Parathyroid adenoma (tissue), 2 donors: ENCODE measurements at regions not wholly inside any gene's neighbourhood (a gene's known extent, or its start where the extent isn't known, plus 50 kb on each side); places are given as distances from the start of the nearest gene placed in this dataset.

Experiments
- H2AFZ ChIP-seq: fragments of 300-600 bp; sonication (generic); one replicate; pipeline ENCODE4 v1.7.0; 2017; ENCODE audit warnings: antibody characterized with exemption, mild to moderate bottlenecking
- H3K27ac ChIP-seq: fragments of 300-600 bp; sonication (generic); one replicate; pipeline ENCODE4 v1.7.0; 2017
- H3K27me3 ChIP-seq: fragments of 300-600 bp; sonication (generic); one replicate; pipeline ENCODE4 v1.7.0; 2017; ENCODE audit warnings: low read length; ENCODE audit not compliant: control insufficient read depth, insufficient read depth
- H3K36me3 ChIP-seq: fragments of 300-600 bp; sonication (generic); one replicate; pipeline ENCODE4 v1.7.0; 2017; ENCODE audit warnings: low read length; ENCODE audit not compliant: control insufficient read depth, insufficient read depth
- H3K4me1 ChIP-seq: fragments of 300-600 bp; sonication (generic); one replicate; pipeline ENCODE4 v1.7.0; 2017; ENCODE audit warnings: control low read depth
- H3K4me2 ChIP-seq: fragments of 300-600 bp; sonication (generic); one replicate; pipeline ENCODE4 v1.7.0; 2017; ENCODE audit warnings: low read length
- H3K4me3 ChIP-seq: fragments of 300-600 bp; sonication (generic); one replicate; pipeline ENCODE4 v1.7.0; 2017; ENCODE audit warnings: low read depth, low read length
- H3K79me2 ChIP-seq: fragments of 300-600 bp; sonication (generic); one replicate; pipeline ENCODE4 v1.7.0; 2017; ENCODE audit warnings: control low read depth
- H3K9ac ChIP-seq: fragments of 300-600 bp; sonication (generic); one replicate; pipeline ENCODE4 v1.7.0; 2017; ENCODE audit warnings: mild to moderate bottlenecking
- H3K9me3 ChIP-seq: fragments of 300-600 bp; sonication (generic); one replicate; pipeline ENCODE4 v1.7.0; 2017; ENCODE audit warnings: low read length; ENCODE audit not compliant: control insufficient read depth
- TF ChIP-seq, protein P1 (sequence below): fragments of 300-600 bp; sonication (generic); IDR thresholded peaks from one replicate; pipeline ENCODE4 v1.7.0; 2017; ENCODE audit warnings: antibody characterized with exemption, mild to moderate bottlenecking
- donor health status: primary hyperparathyroidism.

GRCh38 chr11:103682318-103683184 is 353.9 kb upstream of the DDI1 start:
- Histone ChIP-seq H2AFZ (no peak overlapping the region), H3K9me3 (no peaks in the 10 kb centered on the region), H3K36me3 (no peaks in the 10 kb centered on the region), H3K4me3 (no peak overlapping the region), H3K79me2 (no peaks in the 10 kb centered on the region), H3K4me2 (no peak overlapping the region), H3K27ac (no peak overlapping the region), H3K9ac (no peak overlapping the region), H3K27me3 (no peaks in the 10 kb centered on the region), H3K4me1 (no peaks in the 10 kb centered on the region)
- TF ChIP-seq, protein P1, sequence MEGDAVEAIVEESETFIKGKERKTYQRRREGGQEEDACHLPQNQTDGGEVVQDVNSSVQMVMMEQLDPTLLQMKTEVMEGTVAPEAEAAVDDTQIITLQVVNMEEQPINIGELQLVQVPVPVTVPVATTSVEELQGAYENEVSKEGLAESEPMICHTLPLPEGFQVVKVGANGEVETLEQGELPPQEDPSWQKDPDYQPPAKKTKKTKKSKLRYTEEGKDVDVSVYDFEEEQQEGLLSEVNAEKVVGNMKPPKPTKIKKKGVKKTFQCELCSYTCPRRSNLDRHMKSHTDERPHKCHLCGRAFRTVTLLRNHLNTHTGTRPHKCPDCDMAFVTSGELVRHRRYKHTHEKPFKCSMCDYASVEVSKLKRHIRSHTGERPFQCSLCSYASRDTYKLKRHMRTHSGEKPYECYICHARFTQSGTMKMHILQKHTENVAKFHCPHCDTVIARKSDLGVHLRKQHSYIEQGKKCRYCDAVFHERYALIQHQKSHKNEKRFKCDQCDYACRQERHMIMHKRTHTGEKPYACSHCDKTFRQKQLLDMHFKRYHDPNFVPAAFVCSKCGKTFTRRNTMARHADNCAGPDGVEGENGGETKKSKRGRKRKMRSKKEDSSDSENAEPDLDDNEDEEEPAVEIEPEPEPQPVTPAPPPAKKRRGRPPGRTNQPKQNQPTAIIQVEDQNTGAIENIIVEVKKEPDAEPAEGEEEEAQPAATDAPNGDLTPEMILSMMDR, result peak; percentile 29

DNA sequence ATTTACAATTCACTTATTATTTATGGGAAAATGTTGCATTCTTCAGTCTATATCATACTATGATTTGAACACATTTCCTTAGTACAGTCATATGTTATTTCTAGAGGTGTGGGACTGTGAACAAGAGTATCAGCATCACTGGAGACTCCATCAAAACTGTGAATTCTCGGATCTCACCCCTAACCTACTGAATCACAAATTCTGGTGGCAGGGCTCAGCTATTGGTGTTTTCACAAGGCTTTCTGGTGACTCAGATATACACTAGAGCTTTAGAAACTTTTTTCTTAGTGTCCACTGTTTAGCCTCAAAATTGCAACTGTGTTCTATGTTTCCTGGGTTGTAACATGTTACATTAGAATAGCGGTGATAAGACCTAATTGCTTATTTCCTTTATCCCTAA is 352.9 kb upstream of the DDI1 start:
- H3K79me2 ChIP-seq, result no peaks in the 10 kb centered on the region
- H3K4me1 ChIP-seq, result no peaks in the 10 kb centered on the region
- no peak overlapping the region for H3K4me2 ChIP-seq
- H3K9ac ChIP-seq, result no peak overlapping the region
- no peak overlapping the region for H3K27ac ChIP-seq
- TF ChIP-seq, protein P1, result no peak
- no peaks in the 10 kb centered on the region for H3K36me3 ChIP-seq
- H3K9me3 ChIP-seq, result no peaks in the 10 kb centered on the region
- H3K27me3 ChIP-seq, result no peaks in the 10 kb centered on the region
- no peak overlapping the region for H3K4me3 ChIP-seq
- H2AFZ ChIP-seq, result no peak overlapping the region

- Histone ChIP-seq H3K36me3 (no peaks in the 10 kb centered on the region), H2AFZ (no peak overlapping the region), H3K27me3 (no peaks in the 10 kb centered on the region), H3K4me3 (no peak overlapping the region), H3K4me2 (no peak overlapping the region), H3K9me3 (no peaks in the 10 kb centered on the region), H3K4me1 (no peaks in the 10 kb centered on the region), H3K27ac (no peak overlapping the region), H3K79me2 (no peaks in the 10 kb centered on the region), H3K9ac (no peak overlapping the region)
- TF ChIP-seq, protein P1, result no peak
Measured at GRCh38 chr11:103688924-103689323, 347.5 kb upstream of the DDI1 start.

DNA sequence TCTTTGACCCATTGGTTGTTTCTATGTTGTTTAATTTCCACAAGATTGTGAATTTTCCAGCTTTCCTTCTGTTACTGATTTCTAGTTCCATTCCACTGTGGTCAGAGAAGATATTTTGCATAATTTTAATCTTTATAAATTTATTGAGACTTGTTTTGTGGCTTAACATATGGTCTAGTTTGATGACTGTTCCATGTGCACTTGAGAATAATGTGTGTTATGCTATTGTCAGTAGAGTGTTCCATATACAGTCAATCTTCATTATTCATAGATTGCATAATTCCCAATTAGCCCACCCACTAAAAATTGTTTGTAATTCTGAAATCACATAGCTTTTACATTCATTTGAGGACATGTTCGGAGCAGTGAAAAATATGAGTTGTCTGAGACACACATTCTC is 346.1 kb upstream of the DDI1 start:
- no peaks in the 10 kb centered on the region for H3K9me3 ChIP-seq
- H3K36me3 ChIP-seq, result no peaks in the 10 kb centered on the region
- TF ChIP-seq, protein P1, result no peak

GRCh38 chr11:103696123-103696522 is 340.3 kb upstream of the DDI1 start:
- no peak overlapping the region for H3K4me2 ChIP-seq
- H3K36me3 ChIP-seq, result no peaks in the 10 kb centered on the region
- H3K4me3 ChIP-seq, result no peak overlapping the region
- H3K4me1 ChIP-seq, result no peaks in the 10 kb centered on the region
- no peaks in the 10 kb centered on the region for H3K9me3 ChIP-seq
- no peaks in the 10 kb centered on the region for H3K79me2 ChIP-seq
- TF ChIP-seq, protein P1, result no peak
- no peak overlapping the region for H3K9ac ChIP-seq
- no peak overlapping the region for H2AFZ ChIP-seq
- H3K27me3 ChIP-seq, result no peaks in the 10 kb centered on the region
- no peak overlapping the region for H3K27ac ChIP-seq

More for the DNA sequence above, 346.1 kb upstream of the DDI1 start:
- H3K27ac ChIP-seq, result no peak overlapping the region
- H3K4me1 ChIP-seq, result no peaks in the 10 kb centered on the region
- H2AFZ ChIP-seq, result no peak overlapping the region
- no peak overlapping the region for H3K9ac ChIP-seq
- H3K4me2 ChIP-seq, result no peak overlapping the region
- H3K4me3 ChIP-seq, result no peak overlapping the region
- no peaks in the 10 kb centered on the region for H3K27me3 ChIP-seq
- H3K79me2 ChIP-seq, result no peaks in the 10 kb centered on the region
